ENCODE measurements at regions not wholly inside any gene's neighbourhood (a gene's known extent, or its start where the extent isn't known, plus 50 kb on each side); places are given as distances from the start of the nearest gene placed in this dataset.

GRCh38 chr6:138563231-138563630, 63.9 kb upstream of the NHSL1 start:
- no peak overlapping the region for H3K4me3 ChIP-seq (ENCODE audit: low read length)
- no peak for TF ChIP-seq CTCF (conservative IDR thresholded peaks at IDR 0.05; ENCODE audit: low read length)
- DNase-seq (ENCODE audit: low read depth): no peak

- TF ChIP-seq CTCF (conservative IDR thresholded peaks at IDR 0.05; ENCODE audit: low read length): no peak
- no peak for DNase-seq (ENCODE audit: low read depth)
Observed at GRCh38 chr6:138563650-138564049, 64.4 kb upstream of the NHSL1 start.

GRCh38 chr6:138564170-138564721, 65.0 kb upstream of the NHSL1 start:
- TF ChIP-seq CTCF (conservative IDR thresholded peaks at IDR 0.05; ENCODE audit: low read length): no peak
- DNase-seq (ENCODE audit: low read depth): no peak
- no peak overlapping the region for H3K4me3 ChIP-seq (ENCODE audit: low read length)

More at GRCh38 chr6:138563650-138564049, 64.4 kb upstream of the NHSL1 start:
- no peak overlapping the region for H3K4me3 ChIP-seq (ENCODE audit: low read length)

- TF ChIP-seq CTCF (conservative IDR thresholded peaks at IDR 0.05; ENCODE audit: low read length): no peak
- H3K4me3 ChIP-seq (ENCODE audit: low read length): no peak overlapping the region
- no peak for DNase-seq (ENCODE audit: low read depth)
Observed at GRCh38 chr6:138567052-138567451, 67.8 kb upstream of the NHSL1 start.

GRCh38 chr6:138568997-138569396, 69.7 kb upstream of the NHSL1 start:
- TF ChIP-seq CTCF (conservative IDR thresholded peaks at IDR 0.05; ENCODE audit: low read length): no peak
- no peak overlapping the region for H3K4me3 ChIP-seq (ENCODE audit: low read length)

GRCh38 chr6:138569554-138569953, 70.3 kb upstream of the NHSL1 start:
- no peak for DNase-seq (ENCODE audit: low read depth)
- H3K4me3 ChIP-seq (ENCODE audit: low read length): no peak overlapping the region
- no peak for TF ChIP-seq CTCF (conservative IDR thresholded peaks at IDR 0.05; ENCODE audit: low read length)

More at GRCh38 chr6:138568997-138569396, 69.7 kb upstream of the NHSL1 start:
- DNase-seq (ENCODE audit: low read depth): no peak

- H3K4me3 ChIP-seq (ENCODE audit: low read length): no peak overlapping the region
- TF ChIP-seq CTCF (conservative IDR thresholded peaks at IDR 0.05; ENCODE audit: low read length): no peak
- DNase-seq (ENCODE audit: low read depth): no peak
Observed at GRCh38 chr6:138569970-138570724, 70.9 kb upstream of the NHSL1 start.

All from AG10803 (cell line).